ENCODE measurements at regions not wholly inside any gene's neighbourhood (a gene's known extent, or its start where the extent isn't known, plus 50 kb on each side); places are given as distances from the start of the nearest gene placed in this dataset.

GRCh38 chr12:83361475-83361874, 674.8 kb downstream of the TMTC2 start:
- TF ChIP-seq ZNF274 (IDR thresholded peaks at IDR 0.05; ENCODE audit: low read depth, low read length) (no peak), SUZ12 (IDR thresholded peaks at IDR 0.05; ENCODE audit: extremely low read depth, insufficient read depth, insufficient read length) (no peak)
